GM19025 (cell line): ENCODE measurements at regions not wholly inside any gene's neighbourhood (a gene's known extent, or its start where the extent isn't known, plus 50 kb on each side); places are given as distances from the start of the nearest gene placed in this dataset.
"Not testable (repeated sequence)": the region's sequence is repeated elsewhere in the genome, so short reads cannot be mapped to it uniquely, and the experiment has no call there.

Source experiments
- ATAC-seq: cut with Tn5 transposase; IDR thresholded peaks from one replicate; pipeline ENCODE4 v1.9.1; 2021; ENCODE audit warnings: mild to moderate bottlenecking, low read depth, moderate library complexity; ENCODE audit not compliant: unreplicated experiment

- ATAC-seq, result not testable (repeated sequence)
Observed at GRCh38 chr13:18322821-18323220, 858.8 kb downstream of the TUBA3C start.

- not testable (repeated sequence) for ATAC-seq
Observed at GRCh38 chr13:18319653-18320052, 862.0 kb downstream of the TUBA3C start.

DNA sequence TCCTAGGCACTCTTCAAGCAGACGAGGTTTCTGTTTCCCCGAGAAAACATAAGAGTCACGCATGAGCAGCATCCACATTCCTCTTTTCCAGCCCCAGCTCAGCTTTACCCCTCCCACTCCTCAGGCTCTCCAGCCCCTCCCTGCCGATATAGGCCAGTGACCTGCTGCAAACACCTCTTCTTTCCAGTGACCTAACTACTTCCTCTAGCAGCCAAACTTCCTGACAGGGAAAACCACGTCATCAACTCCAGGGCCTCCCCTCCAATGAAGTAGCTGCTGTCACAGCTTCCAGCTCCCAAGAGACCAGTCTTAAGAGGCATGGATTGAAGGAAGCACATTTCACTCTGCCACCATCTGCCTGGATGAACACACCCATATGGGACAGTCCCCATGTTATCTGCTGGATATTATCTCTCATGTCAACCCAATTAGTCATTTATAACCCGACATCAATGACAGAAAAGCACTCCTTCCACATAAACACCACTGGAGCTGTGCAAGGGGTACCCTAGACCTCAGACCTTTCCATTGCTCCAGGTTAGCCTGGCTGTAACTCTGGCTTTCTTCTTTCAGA, 878.3 kb downstream of the TUBA3C start:
- not testable (repeated sequence) for ATAC-seq

DNA sequence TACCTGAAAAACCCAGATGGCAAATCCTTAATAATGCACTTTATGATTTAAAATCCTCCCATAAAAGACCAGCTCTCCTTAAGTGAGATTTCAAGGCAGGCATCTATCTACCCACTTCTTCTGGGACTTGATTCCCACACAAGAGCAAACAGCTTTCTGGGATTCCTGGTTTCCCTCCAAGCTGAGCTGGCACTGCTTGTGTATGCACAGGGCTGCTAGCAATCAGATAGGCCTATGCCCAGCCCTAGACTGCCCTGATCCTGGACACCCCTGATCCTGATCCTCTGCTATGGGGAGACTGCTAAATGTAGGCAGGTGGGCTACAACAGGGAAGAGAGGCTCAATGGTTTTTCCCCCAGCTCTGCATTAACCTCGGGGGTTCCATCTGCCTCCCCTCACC, 880.7 kb downstream of the TUBA3C start:
- ATAC-seq, result not testable (repeated sequence)

- ATAC-seq, result not testable (repeated sequence)
Observed at GRCh38 chr13:18297359-18297758, 884.3 kb downstream of the TUBA3C start.

GRCh38 chr13:18296617-18297016, 885.0 kb downstream of the TUBA3C start:
- ATAC-seq, result not testable (repeated sequence)

DNA sequence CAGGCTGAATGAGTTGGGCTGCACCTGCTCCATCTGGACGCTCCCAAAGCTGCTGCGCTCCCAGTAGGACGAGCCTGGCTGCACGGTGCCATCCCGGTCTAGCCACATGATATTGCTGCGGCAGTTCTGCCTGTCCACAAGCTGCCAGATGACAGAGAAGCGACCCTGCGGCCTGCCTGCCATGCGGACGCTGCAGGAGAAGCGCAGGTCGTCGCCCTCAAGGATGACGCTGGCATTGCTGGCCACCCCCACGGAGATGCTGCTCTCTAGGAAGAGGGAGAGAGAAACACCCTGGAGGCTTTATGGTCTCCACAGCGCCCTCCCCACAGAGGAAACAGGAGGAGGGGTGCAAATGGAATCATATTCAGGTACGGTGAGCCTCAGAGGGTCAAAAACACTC, 887.3 kb downstream of the TUBA3C start:
- not testable (repeated sequence) for ATAC-seq

GRCh38 chr13:18286848-18287247, 894.8 kb downstream of the TUBA3C start:
- ATAC-seq, result not testable (repeated sequence)

DNA sequence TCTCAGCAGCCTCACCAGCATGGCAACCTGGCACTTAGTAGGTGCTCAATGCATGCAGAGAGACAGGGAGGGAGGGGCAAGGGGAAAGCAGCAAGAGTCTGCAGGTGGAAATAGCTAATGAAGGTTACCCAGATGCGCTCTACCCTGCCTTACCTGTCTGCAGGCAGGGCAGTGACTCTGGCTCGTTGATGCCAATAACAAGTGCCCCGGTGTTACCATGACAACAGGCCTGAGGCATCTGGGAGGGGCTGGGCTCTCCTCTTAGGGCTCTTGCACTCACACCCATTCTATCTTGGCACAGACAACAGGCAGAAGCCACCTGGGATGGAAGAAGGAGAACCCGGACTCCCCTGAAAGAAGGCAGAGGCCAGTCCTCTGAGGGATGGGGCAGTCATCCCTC, 896.0 kb downstream of the TUBA3C start:
- ATAC-seq, result not testable (repeated sequence)

DNA sequence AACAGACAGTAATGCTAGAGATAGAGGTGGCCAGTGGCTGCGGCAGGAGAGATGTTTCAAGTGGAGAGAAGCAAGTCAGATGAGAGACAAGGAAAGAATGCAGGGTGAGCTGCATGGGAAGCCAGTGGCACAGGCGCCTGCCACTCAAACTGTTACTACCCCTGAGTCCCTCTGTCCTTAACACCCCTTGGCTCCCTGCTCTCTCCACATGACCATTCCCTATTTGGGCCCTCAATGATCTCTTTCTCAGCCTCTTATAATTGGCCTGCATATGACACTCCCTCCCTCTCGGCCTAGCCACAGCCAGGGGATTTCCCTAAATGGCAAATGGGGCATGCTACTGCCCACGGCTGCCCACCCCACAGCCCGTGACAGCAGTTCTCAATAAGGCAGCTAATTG, 897.6 kb downstream of the TUBA3C start:
- ATAC-seq, result not testable (repeated sequence)

DNA sequence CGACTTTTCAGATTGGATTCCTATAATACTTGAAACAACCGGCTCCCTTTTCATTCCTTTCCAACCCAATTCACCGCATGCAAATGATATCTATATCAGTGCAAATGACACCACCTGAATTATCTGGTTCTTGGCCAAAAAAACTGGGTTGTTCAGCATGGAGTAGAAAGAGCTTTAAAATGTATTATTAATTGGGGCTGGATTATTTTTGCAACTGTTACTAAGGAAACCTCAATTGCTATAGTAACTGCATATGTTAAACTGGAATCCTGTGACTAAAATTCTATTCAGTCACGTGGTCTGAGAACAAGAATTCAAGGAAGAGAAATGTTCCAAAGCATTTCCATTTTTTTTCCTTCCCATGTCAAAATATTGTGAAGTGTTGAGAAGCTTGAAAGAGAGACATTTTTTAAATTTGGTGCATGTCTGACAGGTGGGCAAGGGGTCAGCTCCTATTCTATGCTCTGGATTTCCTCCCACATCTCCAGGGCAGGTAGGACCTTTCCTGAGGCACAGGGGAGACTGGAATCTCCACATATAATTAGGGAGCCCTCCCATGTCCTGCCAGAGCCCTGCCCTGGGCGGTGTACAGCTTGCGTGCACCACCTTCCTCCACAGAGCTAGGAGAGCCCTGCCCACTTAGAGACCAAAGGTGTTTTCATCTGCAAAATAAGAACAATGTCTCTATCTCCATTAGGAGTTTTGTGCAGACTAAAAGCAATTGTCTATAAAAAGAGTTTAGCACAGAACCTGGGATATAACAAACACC, 899.6 kb downstream of the TUBA3C start:
- not testable (repeated sequence) for ATAC-seq

- ATAC-seq, result not testable (repeated sequence)
Observed at GRCh38 chr13:18280904-18281828, 900.5 kb downstream of the TUBA3C start.

DNA sequence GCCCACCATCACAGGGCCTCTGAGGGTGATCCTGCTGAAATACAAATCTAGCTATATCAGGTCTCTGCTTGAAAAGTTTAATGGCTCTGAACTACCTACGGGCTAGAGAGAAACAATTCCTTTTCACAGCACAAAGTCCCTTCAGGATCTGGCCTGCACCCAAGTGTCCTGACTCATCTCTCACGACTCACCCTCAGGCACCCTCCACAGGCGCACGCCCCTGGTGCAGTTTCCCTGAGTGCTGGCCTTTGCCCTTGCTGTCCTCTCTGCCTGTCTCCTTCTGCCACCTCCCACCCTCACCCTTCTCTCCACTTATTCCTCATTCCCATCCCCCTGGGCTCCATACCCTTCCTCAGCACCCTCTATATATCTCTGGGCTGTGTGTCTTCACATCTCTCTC, 901.7 kb downstream of the TUBA3C start:
- ATAC-seq, result not testable (repeated sequence)

DNA sequence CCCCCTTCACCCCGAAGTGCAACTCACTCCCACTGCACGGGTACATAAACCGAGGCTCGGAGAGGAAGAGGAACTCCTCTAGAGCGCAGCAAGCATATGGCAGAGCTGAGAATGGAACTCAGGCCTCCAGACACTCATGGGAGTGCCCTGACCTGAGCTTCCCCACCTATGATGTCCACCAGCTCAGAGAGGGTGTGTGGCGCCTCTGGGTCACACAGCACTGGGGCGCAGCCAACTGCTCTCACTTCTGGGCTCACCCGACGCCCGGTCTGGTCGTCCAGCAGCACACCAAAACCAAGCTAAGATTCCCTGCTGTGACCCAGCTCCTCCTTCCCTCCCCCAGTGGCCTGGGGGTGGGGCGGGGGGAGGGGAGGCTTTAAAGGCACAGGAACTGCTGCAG, 904.3 kb downstream of the TUBA3C start:
- ATAC-seq, result not testable (repeated sequence)

- ATAC-seq, result not testable (repeated sequence)
Observed at GRCh38 chr13:18276280-18276679, 905.3 kb downstream of the TUBA3C start.

- ATAC-seq, result not testable (repeated sequence)
Observed at GRCh38 chr13:18273785-18274514, 907.7 kb downstream of the TUBA3C start.

DNA sequence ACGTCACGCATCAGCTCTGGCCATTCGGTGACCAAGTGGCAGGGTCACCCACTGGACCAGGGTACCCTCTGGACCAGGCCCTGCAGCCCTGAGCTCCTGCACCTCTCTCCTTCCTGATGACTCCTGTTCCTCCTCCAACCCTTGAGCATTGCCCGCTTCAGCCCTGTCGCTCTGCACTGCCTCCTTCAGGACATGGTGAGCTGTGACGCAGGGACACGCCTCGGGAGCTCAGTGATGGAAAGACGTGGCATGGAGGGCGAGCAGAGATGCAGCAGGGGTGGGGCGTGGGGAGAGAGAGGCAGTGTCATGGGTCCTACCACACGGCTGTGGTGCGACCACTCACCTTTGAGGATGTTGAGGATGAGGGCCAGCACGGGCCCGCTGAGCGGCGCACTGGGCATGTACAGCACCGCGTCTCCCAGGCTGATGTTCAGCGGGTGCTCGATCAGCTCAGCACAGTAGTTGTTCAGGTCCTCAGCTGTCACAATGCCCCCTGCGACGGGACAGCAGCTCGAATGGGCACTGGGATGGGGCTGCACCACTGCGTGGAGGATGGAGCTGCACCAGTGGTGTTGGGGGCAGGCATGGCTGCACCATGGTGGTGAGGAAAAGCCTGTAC, 922.7 kb downstream of the TUBA3C start:
- ATAC-seq, result not testable (repeated sequence)

- not testable (repeated sequence) for ATAC-seq
Observed at GRCh38 chr13:18257686-18258085, 923.9 kb downstream of the TUBA3C start.

DNA sequence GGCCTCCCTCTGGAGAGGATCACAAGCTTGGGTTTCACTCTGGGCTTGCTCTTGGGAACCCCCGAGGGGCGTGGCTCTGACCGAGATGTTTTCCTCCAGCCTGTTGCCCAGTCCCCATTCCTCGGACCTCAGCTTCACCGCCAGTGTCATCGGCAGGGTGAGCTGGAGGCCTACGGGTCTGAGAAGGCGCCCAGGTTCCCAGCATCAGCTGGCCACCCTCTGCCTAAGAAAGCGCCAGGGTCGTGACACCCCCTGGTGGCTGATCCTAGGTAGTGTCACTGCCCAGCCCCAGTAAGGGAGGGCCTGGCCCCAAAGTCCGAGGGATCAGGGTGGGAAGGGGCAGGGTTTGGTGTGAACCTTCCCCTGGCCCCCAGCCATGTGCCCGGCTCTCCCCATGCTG, 928.8 kb downstream of the TUBA3C start:
- ATAC-seq, result not testable (repeated sequence)
